ENCODE measurements at regions not wholly inside any gene's neighbourhood (a gene's known extent, or its start where the extent isn't known, plus 50 kb on each side); places are given as distances from the start of the nearest gene placed in this dataset.
"Not testable (repeated sequence)": the region's sequence is repeated elsewhere in the genome, so short reads cannot be mapped to it uniquely, and the experiment has no call there.

DNA sequence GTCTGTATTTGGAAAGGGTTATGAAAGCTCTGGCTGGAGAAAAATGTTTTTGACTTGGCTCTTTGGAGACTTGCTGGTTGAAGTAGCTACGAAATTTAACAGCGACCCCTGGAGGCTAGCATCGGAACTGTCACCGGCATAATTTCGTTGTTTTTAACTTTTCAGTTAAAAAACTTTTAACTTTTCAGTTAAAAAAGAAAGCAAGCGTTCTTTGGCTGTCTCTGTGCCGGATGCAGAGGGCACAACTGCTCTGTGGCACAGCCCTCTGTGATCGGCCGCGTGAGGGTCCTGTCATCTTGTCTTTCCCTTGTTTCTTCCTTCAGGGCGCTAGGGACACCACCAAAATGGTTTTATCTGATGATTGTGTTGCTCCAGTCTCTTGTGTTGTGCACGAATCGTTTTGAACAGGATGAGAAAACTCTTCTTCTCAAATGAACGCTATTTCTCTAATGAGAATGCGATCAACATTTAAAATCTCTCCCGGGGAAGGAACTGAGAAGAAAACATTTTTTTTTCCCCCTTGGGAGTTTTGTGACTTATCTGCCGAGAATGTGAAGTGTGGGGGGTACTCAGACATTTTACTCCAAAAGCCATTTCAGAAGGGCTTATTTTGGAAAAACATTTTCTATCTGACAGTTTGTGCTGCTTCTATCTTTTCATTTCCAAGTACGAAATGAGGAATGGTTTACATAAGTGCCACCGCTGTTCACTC lies 57.1 kb downstream of the ADCYAP1 start:
- H3K4me3 ChIP-seq (ENCODE audit: low read depth, low read length): peak overlapping the region; percentile 58
- TF ChIP-seq, protein P1, sequence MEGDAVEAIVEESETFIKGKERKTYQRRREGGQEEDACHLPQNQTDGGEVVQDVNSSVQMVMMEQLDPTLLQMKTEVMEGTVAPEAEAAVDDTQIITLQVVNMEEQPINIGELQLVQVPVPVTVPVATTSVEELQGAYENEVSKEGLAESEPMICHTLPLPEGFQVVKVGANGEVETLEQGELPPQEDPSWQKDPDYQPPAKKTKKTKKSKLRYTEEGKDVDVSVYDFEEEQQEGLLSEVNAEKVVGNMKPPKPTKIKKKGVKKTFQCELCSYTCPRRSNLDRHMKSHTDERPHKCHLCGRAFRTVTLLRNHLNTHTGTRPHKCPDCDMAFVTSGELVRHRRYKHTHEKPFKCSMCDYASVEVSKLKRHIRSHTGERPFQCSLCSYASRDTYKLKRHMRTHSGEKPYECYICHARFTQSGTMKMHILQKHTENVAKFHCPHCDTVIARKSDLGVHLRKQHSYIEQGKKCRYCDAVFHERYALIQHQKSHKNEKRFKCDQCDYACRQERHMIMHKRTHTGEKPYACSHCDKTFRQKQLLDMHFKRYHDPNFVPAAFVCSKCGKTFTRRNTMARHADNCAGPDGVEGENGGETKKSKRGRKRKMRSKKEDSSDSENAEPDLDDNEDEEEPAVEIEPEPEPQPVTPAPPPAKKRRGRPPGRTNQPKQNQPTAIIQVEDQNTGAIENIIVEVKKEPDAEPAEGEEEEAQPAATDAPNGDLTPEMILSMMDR (IDR thresholded peaks at IDR 0.05; ENCODE audit: insufficient read depth, low read depth, low read length): peak; percentile 93
- DNase-seq (ENCODE audit: low read depth): peak; percentile 58

DNA sequence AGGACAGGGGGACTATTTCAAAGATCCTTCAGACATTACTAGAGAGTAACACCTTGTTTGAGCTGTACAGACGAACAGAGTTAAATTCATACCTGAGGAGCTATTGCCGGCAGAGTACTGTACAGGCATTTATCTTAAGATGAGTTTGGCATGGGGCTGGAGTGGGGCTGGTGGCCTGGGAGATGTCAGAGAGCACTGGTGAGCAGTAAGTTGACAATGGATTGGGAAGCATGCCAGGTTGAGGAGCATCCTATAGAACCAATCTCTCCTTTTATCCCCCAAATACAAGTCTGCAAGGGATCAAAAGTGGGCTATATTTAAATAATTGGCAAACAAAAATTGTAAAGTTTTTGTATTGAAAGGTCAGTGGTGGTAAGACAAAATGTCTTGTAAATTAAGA lies 58.6 kb downstream of the ADCYAP1 start:
- DNase-seq (ENCODE audit: low read depth): no peak
- no peak overlapping the region for H3K4me3 ChIP-seq (ENCODE audit: low read depth, low read length)
- TF ChIP-seq, protein P1 (IDR thresholded peaks at IDR 0.05; ENCODE audit: insufficient read depth, low read depth, low read length): no peak

GRCh38 chr18:965921-966758 lies 61.5 kb downstream of the ADCYAP1 start:
- TF ChIP-seq, protein P1 (IDR thresholded peaks at IDR 0.05; ENCODE audit: insufficient read depth, low read depth, low read length): no peak
- no peak overlapping the region for H3K4me3 ChIP-seq (ENCODE audit: low read depth, low read length)
- no peak for DNase-seq (ENCODE audit: low read depth)

- H3K4me3 ChIP-seq (ENCODE audit: low read depth, low read length): no peak overlapping the region
- TF ChIP-seq, protein P1 (IDR thresholded peaks at IDR 0.05; ENCODE audit: insufficient read depth, low read depth, low read length): no peak
- no peak for DNase-seq (ENCODE audit: low read depth)
Measured at GRCh38 chr18:966759-967576, 62.3 kb downstream of the ADCYAP1 start.

DNA sequence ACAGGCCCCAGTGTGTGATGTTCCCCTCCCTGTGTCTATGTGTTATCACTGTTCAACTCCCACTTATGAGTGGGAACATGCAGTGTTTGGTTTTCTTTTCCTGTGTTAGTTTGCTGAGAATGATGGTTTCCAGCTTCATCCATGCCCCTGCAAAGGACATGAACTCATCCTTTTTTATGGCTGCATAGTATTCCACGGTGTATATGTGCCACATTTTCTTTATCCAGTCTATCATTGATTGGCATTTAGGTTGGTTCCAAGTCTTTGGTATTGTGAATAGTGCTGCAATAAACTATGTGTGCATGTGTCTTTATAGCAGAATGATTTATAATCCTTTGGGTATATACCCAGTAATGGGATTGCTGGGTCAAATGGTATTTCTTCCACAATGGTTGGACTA lies 64.2 kb downstream of the ADCYAP1 start:
- DNase-seq (ENCODE audit: low read depth); H3K4me3 ChIP-seq (ENCODE audit: low read depth, low read length): not testable (repeated sequence)

DNA sequence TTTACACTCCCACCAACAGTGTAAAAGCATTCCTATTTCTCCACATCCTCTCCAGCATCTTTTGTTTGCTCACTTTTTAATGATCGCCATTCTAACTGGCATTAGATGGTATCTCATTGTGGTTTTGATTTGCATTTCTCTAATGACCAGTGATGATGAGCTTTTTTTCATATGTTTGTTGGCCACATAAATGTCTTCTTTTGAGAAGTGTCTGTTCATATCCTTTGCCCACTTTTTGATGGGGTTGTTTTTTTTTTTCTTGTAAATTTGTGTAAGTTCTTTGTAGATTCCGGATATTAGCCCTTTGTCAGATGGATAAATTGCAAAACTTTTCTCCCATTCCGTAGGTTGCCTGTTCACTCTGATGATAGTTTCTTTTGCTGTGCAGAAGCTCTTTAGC lies 64.6 kb downstream of the ADCYAP1 start:
- not testable (repeated sequence) for DNase-seq (ENCODE audit: low read depth)

DNA sequence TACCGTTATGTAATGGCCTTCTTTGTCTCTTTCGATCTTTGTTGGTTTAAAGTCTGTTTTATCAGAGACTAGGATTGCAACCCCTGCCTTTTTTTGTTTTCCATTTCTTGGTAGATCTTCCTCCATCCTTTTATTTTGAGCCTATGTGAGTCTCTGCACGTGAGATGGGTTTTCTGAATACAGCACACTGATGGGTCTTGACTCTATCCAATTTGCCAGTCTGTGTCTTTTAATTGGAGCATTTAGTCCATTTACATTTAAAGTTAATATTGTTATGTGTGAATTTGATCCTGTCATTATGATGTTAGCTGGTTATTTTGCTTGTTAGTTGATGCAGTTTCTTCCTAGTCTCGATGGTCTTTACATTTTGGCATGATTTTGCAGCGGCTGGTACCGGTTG lies 69.9 kb downstream of the ADCYAP1 start:
- H3K4me3 ChIP-seq (ENCODE audit: low read depth, low read length); DNase-seq (ENCODE audit: low read depth): not testable (repeated sequence)

More for the DNA sequence above, 64.6 kb downstream of the ADCYAP1 start:
- H3K4me3 ChIP-seq (ENCODE audit: low read depth, low read length): not testable (repeated sequence)

DNA sequence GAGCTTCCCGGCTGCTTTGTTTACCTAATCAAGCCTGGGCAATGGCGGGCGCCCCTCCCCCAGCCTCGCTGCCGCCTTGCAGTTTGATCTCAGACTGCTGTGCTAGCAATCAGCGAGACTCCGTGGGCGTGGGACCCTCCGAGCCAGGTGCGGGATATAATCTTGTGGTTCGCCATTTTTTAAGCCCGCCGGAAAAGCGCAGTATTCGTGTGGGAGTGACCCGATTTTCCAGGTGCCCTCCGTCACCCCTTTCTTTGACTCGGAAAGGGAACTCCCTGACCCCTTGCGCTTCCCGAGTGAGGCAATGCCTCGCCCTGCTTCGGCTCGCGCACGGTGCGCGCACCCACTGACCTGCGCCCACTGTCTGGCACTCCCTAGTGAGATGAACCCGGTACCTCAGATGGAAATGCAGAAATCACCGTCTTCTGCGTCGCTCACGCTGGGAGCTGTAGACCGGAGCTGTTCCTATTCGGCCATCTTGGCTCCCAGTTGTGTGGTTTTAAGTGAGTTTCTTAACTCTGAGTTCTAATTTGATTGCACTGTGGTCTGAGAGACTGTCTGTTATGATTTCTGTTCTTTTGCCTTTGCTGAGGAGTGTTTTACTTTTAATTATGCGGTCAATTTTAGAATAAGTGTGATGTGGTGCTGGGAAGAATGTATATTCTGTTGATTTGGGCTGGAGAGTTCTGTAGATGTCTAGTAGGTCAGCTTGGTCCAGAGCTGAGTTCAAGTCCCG lies 71.9 kb downstream of the ADCYAP1 start:
- H3K4me3 ChIP-seq (ENCODE audit: low read depth, low read length): peak overlapping the region; percentile 51
- not testable (repeated sequence) for DNase-seq (ENCODE audit: low read depth)

DNA sequence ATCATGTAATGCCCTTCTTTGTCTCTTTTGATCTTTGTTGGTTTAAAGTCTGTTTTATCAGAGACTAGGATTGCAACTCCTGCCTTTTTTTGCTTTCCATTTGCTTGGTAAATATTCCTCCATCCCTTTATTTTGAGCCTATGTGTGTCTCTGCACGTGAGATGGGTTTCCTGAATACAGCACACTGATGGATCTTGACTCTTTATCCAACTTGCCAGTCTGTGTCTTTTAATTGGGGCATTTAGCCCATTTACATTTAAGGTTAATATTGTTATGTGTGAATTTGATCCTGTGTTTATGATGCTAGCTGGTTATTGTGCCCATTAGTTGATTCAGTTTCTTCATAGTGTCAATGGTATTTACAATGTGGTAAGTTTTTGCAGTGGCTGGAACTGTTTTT lies 72.7 kb downstream of the ADCYAP1 start:
- H3K4me3 ChIP-seq (ENCODE audit: low read depth, low read length): not testable (repeated sequence)

DNA sequence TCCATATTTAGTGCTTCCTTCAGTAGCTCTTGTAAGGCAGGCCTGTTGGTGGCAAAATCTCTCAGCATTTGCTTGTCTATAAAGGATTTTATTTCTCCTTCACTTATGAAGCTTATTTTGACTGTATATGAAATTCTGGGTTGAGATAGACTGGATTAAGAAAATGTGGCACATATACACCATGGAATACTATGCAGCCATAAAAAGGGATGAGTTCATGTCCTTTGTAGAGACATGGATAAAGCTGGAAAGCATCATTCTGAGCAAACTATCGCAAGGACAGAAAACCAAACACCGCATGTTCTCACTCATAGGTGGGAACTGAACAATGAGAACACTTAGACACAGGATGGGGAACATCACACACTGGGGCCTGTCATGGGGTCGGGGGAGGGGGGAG lies 73.1 kb downstream of the ADCYAP1 start:
- H3K4me3 ChIP-seq (ENCODE audit: low read depth, low read length); DNase-seq (ENCODE audit: low read depth): not testable (repeated sequence)

More for the DNA sequence above, 72.7 kb downstream of the ADCYAP1 start:
- not testable (repeated sequence) for DNase-seq (ENCODE audit: low read depth)

Data from fibroblast of villous mesenchyme (primary cell).